Mammary epithelial cell (primary cell): ENCODE measurements at regions not wholly inside any gene's neighbourhood (a gene's known extent, or its start where the extent isn't known, plus 50 kb on each side); places are given as distances from the start of the nearest gene placed in this dataset.

Source experiments
- CTCF ChIP-seq, 2 donors: IDR thresholded peaks in 1 of 2; conservative IDR thresholded peaks in 1 of 2; 2 replicates each; pipeline ENCODE4 v1.5.1; 2011 to 2012; ENCODE audit warnings: inconsistent platforms in 2 of 2, low read length in 2 of 2, mild to moderate bottlenecking in 2 of 2, control low read depth in 1 of 2, low read depth in 1 of 2; ENCODE audit not compliant: insufficient read depth in 1 of 2; ENCODE audit errors: extremely low read depth in 1 of 2
- EZH2 ChIP-seq: IDR thresholded peaks from 2 replicates; pipeline ENCODE4 v1.6.1; 2012; ENCODE audit warnings: low read length, inconsistent platforms, borderline replicate concordance

- peak; percentile 19 to 50 for TF ChIP-seq CTCF (conservative IDR thresholded peaks at IDR 0.05 in 1 of 2, IDR thresholded peaks at IDR 0.05 in 1 of 2; ENCODE audit: extremely low read depth in 1 of 2, insufficient read depth in 1 of 2, low read depth in 1 of 2, low read length in 2 of 2)
- no peak for TF ChIP-seq EZH2
These were observed 91.6 kb downstream of the AREG start for GRCh38 chr4:74536557-74536956.
